Muscle layer of duodenum (tissue), 2 donors: ENCODE measurements at regions not wholly inside any gene's neighbourhood (a gene's known extent, or its start where the extent isn't known, plus 50 kb on each side); places are given as distances from the start of the nearest gene placed in this dataset.
A peak's percentile ranks its signal among the peaks of the same experiment; 100 is the strongest.
"Not testable (repeated sequence)": the region's sequence is repeated elsewhere in the genome, so short reads cannot be mapped to it uniquely, and the experiment has no call there.

Source experiments
- H3K27ac ChIP-seq: one replicate; pipeline ENCODE4 v1.7.0; 2013; ENCODE audit warnings: mild to moderate bottlenecking, low read length
- H3K27me3 ChIP-seq: one replicate; pipeline ENCODE4 v1.7.0; 2013; ENCODE audit warnings: low read depth, mild to moderate bottlenecking, control low read depth, low read length
- H3K36me3 ChIP-seq, 2 donors: one replicate each; pipeline ENCODE4 v1.7.0; 2013; ENCODE audit warnings: low read length in 2 of 2, control low read depth in 1 of 2, mild to moderate bottlenecking in 1 of 2; ENCODE audit not compliant: insufficient read depth in 2 of 2, control insufficient read depth in 1 of 2
- H3K4me1 ChIP-seq, 2 donors: one replicate each; pipeline ENCODE4 v1.7.0; 2013; ENCODE audit warnings: low read length in 2 of 2, mild to moderate bottlenecking in 2 of 2, control low read depth in 1 of 2, moderate library complexity in 1 of 2; ENCODE audit not compliant: insufficient read depth in 2 of 2, control insufficient read depth in 1 of 2
- H3K4me3 ChIP-seq, 2 donors: one replicate each; pipeline ENCODE4 v1.7.0; 2013; ENCODE audit warnings: low read length in 2 of 2, low read depth in 1 of 2, mild to moderate bottlenecking in 1 of 2
- H3K9me3 ChIP-seq, 2 donors: one replicate each; pipeline ENCODE4 v1.7.0; 2013; ENCODE audit warnings: low read length in 2 of 2, control low read depth in 1 of 2, mild to moderate bottlenecking in 1 of 2; ENCODE audit not compliant: control insufficient read depth in 1 of 2
- donor health status: healthy.

- Histone ChIP-seq H3K36me3 (no peaks in the 10 kb centered on the region), H3K4me1 (no peaks in the 10 kb centered on the region), H3K27ac (no peak overlapping the region), H3K4me3 (no peak overlapping the region), H3K27me3 (no peaks in the 10 kb centered on the region), H3K9me3 (no peaks in the 10 kb centered on the region)
Observed at GRCh38 chr2:111669928-111670695, 213.9 kb downstream of the ANAPC1 start.

GRCh38 chr2:111670776-111671175 lies 213.2 kb downstream of the ANAPC1 start:
- Histone ChIP-seq H3K4me3 (no peak overlapping the region), H3K9me3 (no peaks in the 10 kb centered on the region), H3K36me3 (no peaks in the 10 kb centered on the region), H3K27me3 (no peaks in the 10 kb centered on the region), H3K27ac (peak overlapping the region; percentile 58), H3K4me1 (no peaks in the 10 kb centered on the region)

GRCh38 chr2:111671426-111672150 lies 212.4 kb downstream of the ANAPC1 start:
- Histone ChIP-seq H3K9me3 (no peaks in the 10 kb centered on the region), H3K36me3 (no peaks in the 10 kb centered on the region), H3K27ac (peak overlapping the region; percentile 58), H3K4me1 (no peaks in the 10 kb centered on the region), H3K4me3 (no peak overlapping the region), H3K27me3 (no peaks in the 10 kb centered on the region)

GRCh38 chr2:111672641-111673040 lies 211.4 kb downstream of the ANAPC1 start:
- not testable (repeated sequence) for H3K27ac ChIP-seq, H3K4me1 ChIP-seq, H3K36me3 ChIP-seq, H3K9me3 ChIP-seq, H3K27me3 ChIP-seq, H3K4me3 ChIP-seq

- H3K9me3 ChIP-seq = no peaks in the 10 kb centered on the region
- no peak overlapping the region for H3K4me3 ChIP-seq
- H3K36me3 ChIP-seq = no peaks in the 10 kb centered on the region
- no peaks in the 10 kb centered on the region for H3K27me3 ChIP-seq
- H3K4me1 ChIP-seq = no peaks in the 10 kb centered on the region
- no peak overlapping the region for H3K27ac ChIP-seq
Observed at GRCh38 chr2:111673526-111673925, 210.5 kb downstream of the ANAPC1 start.

- H3K27me3 ChIP-seq = no peaks in the 10 kb centered on the region
- H3K27ac ChIP-seq = no peak overlapping the region
- H3K36me3 ChIP-seq = no peaks in the 10 kb centered on the region
- no peaks in the 10 kb centered on the region for H3K9me3 ChIP-seq
- no peaks in the 10 kb centered on the region for H3K4me1 ChIP-seq
- no peak overlapping the region for H3K4me3 ChIP-seq
Observed at GRCh38 chr2:111675419-111676194, 208.4 kb downstream of the ANAPC1 start.

GRCh38 chr2:111676291-111676822 lies 207.6 kb downstream of the ANAPC1 start:
- H3K4me1 ChIP-seq = no peaks in the 10 kb centered on the region
- H3K9me3 ChIP-seq = no peaks in the 10 kb centered on the region
- H3K4me3 ChIP-seq = no peak overlapping the region
- H3K27me3 ChIP-seq = no peaks in the 10 kb centered on the region
- no peaks in the 10 kb centered on the region for H3K36me3 ChIP-seq
- H3K27ac ChIP-seq = no peak overlapping the region

GRCh38 chr2:111678161-111678560 lies 205.8 kb downstream of the ANAPC1 start:
- Histone ChIP-seq H3K4me1 (no peaks in the 10 kb centered on the region), H3K9me3 (no peaks in the 10 kb centered on the region), H3K27me3 (no peaks in the 10 kb centered on the region), H3K36me3 (no peaks in the 10 kb centered on the region), H3K4me3 (no peak overlapping the region), H3K27ac (no peak overlapping the region)

- H3K4me3 ChIP-seq = no peak overlapping the region
- H3K27ac ChIP-seq = no peak overlapping the region
- H3K4me1 ChIP-seq = no peaks in the 10 kb centered on the region
- H3K36me3 ChIP-seq = no peaks in the 10 kb centered on the region
- no peaks in the 10 kb centered on the region for H3K27me3 ChIP-seq
- H3K9me3 ChIP-seq = no peaks in the 10 kb centered on the region
Observed at GRCh38 chr2:111678651-111679050, 205.3 kb downstream of the ANAPC1 start.

GRCh38 chr2:111679202-111679601 lies 204.8 kb downstream of the ANAPC1 start:
- H3K36me3 ChIP-seq = no peaks in the 10 kb centered on the region
- H3K27me3 ChIP-seq = no peaks in the 10 kb centered on the region
- no peaks in the 10 kb centered on the region for H3K9me3 ChIP-seq
- no peak overlapping the region for H3K27ac ChIP-seq
- no peak overlapping the region for H3K4me3 ChIP-seq
- H3K4me1 ChIP-seq = no peaks in the 10 kb centered on the region

GRCh38 chr2:111684611-111685010 lies 199.4 kb downstream of the ANAPC1 start:
- Histone ChIP-seq H3K4me1 (no peaks in the 10 kb centered on the region), H3K27ac (no peak overlapping the region), H3K4me3 (no peak overlapping the region), H3K36me3 (no peaks in the 10 kb centered on the region), H3K27me3 (no peaks in the 10 kb centered on the region), H3K9me3 (no peaks in the 10 kb centered on the region)
